Muscle of leg (tissue), 3 donors: ENCODE measurements at regions not wholly inside any gene's neighbourhood (a gene's known extent, or its start where the extent isn't known, plus 50 kb on each side); places are given as distances from the start of the nearest gene placed in this dataset.
"Not testable (repeated sequence)": the region's sequence is repeated elsewhere in the genome, so short reads cannot be mapped to it uniquely, and the experiment has no call there.

Source experiments
- DNase-seq: peaks from one replicate; pipeline ENCODE4 v3.0.0; 2013
- H3K27ac ChIP-seq: one replicate; pipeline ENCODE4 v1.5.1; 2013; ENCODE audit warnings: mild to moderate bottlenecking, low read length, control low read depth
- H3K27me3 ChIP-seq: one replicate; pipeline ENCODE4 v1.6.1; 2013; ENCODE audit warnings: low read length; ENCODE audit not compliant: control insufficient read depth, insufficient read depth
- H3K36me3 ChIP-seq: one replicate; pipeline ENCODE4 v1.6.1; 2013; ENCODE audit warnings: low read length; ENCODE audit not compliant: control insufficient read depth, insufficient read depth
- H3K4me1 ChIP-seq: one replicate; pipeline ENCODE4 v1.6.1; 2013; ENCODE audit warnings: low read length; ENCODE audit not compliant: control insufficient read depth, insufficient read depth
- H3K4me3 ChIP-seq: one replicate; pipeline ENCODE4 v1.5.1; 2013; ENCODE audit warnings: low read length, control low read depth
- H3K9me3 ChIP-seq: replicated peaks from 2 replicates; pipeline ENCODE4 v1.6.1; 2013; ENCODE audit warnings: low read depth, low read length; ENCODE audit not compliant: control insufficient read depth
- WGBS: methylation state at CpG from one replicate; pipeline ENCODE4 v1.1.5; 2013; ENCODE audit warnings: missing lambda C conversion rate; ENCODE audit not compliant: insufficient coverage; 5-methylcytosine and 5-hydroxymethylcytosine counted together

GRCh38 chr6:149136913-149137286 is 180.6 kb upstream of the TAB2 start:
- 80% methylated on average over 1 of the region's 2 CpGs for WGBS
- Histone ChIP-seq H3K9me3 (no peaks in the 10 kb centered on the region), H3K4me3 (no peak overlapping the region), H3K36me3 (no peaks in the 10 kb centered on the region), H3K27me3 (no peaks in the 10 kb centered on the region), H3K27ac (no peak overlapping the region), H3K4me1 (no peaks in the 10 kb centered on the region)
- no peak for DNase-seq

- Histone ChIP-seq H3K27ac (no peak overlapping the region), H3K4me3 (no peak overlapping the region), H3K9me3 (no peaks in the 10 kb centered on the region), H3K36me3 (no peaks in the 10 kb centered on the region), H3K4me1 (no peaks in the 10 kb centered on the region), H3K27me3 (no peaks in the 10 kb centered on the region)
- 100% methylated on average over 1 of the region's 4 CpGs for WGBS
- no peak for DNase-seq
These were observed 179.9 kb upstream of the TAB2 start for GRCh38 chr6:149137594-149137993.

GRCh38 chr6:149138089-149138488 is 179.4 kb upstream of the TAB2 start:
- Histone ChIP-seq H3K9me3 (peaks cover 2% of the 10 kb centered on the region), H3K4me3 (no peak overlapping the region), H3K27ac (no peak overlapping the region), H3K4me1 (no peaks in the 10 kb centered on the region), H3K36me3 (no peaks in the 10 kb centered on the region), H3K27me3 (no peaks in the 10 kb centered on the region)
- DNase-seq = peak; percentile 36
- WGBS = 65% methylated on average over 3 of the region's 10 CpGs

GRCh38 chr6:149138699-149139294 is 178.7 kb upstream of the TAB2 start:
- Histone ChIP-seq H3K27me3 (no peaks in the 10 kb centered on the region), H3K27ac (no peak overlapping the region), H3K4me1 (no peaks in the 10 kb centered on the region), H3K9me3 (peaks cover 2% of the 10 kb centered on the region), H3K36me3 (no peaks in the 10 kb centered on the region), H3K4me3 (no peak overlapping the region)
- 76% methylated on average over 8 of the region's 12 CpGs for WGBS
- no peak for DNase-seq

- H3K4me3 ChIP-seq = no peak overlapping the region
- no peak for DNase-seq
- H3K36me3 ChIP-seq = no peaks in the 10 kb centered on the region
- H3K27ac ChIP-seq = no peak overlapping the region
- H3K27me3 ChIP-seq = no peaks in the 10 kb centered on the region
- peaks cover 2% of the 10 kb centered on the region for H3K9me3 ChIP-seq
- H3K4me1 ChIP-seq = no peaks in the 10 kb centered on the region
These were observed 177.8 kb upstream of the TAB2 start for GRCh38 chr6:149139782-149140136.

GRCh38 chr6:149140137-149140909 is 177.2 kb upstream of the TAB2 start:
- Histone ChIP-seq H3K27ac (no peak overlapping the region), H3K4me3 (no peak overlapping the region), H3K4me1 (no peaks in the 10 kb centered on the region), H3K36me3 (no peaks in the 10 kb centered on the region), H3K9me3 (peaks cover 2% of the 10 kb centered on the region), H3K27me3 (no peaks in the 10 kb centered on the region)
- 58% methylated on average over 8 of the region's 12 CpGs for WGBS
- no peak for DNase-seq

GRCh38 chr6:149140910-149141290 is 176.6 kb upstream of the TAB2 start:
- no peak overlapping the region for H3K27ac ChIP-seq
- H3K27me3 ChIP-seq = no peaks in the 10 kb centered on the region
- H3K4me1 ChIP-seq = no peaks in the 10 kb centered on the region
- DNase-seq = no peak
- WGBS = no CpG with 5 or more reads among the region's 1 CpG
- H3K9me3 ChIP-seq = peaks cover 2% of the 10 kb centered on the region
- H3K4me3 ChIP-seq = no peak overlapping the region
- no peaks in the 10 kb centered on the region for H3K36me3 ChIP-seq

- no peak overlapping the region for H3K4me3 ChIP-seq
- H3K9me3 ChIP-seq = peaks cover 2% of the 10 kb centered on the region
- H3K27ac ChIP-seq = no peak overlapping the region
- no peaks in the 10 kb centered on the region for H3K4me1 ChIP-seq
- no peaks in the 10 kb centered on the region for H3K27me3 ChIP-seq
- H3K36me3 ChIP-seq = no peaks in the 10 kb centered on the region
- DNase-seq = no peak
- WGBS = 86% methylated on average over 1 of the region's 2 CpGs
These were observed 174.5 kb upstream of the TAB2 start for GRCh38 chr6:149142924-149143429.

GRCh38 chr6:149145800-149146199 is 171.7 kb upstream of the TAB2 start:
- not testable (repeated sequence) for DNase-seq, H3K27me3 ChIP-seq, H3K4me1 ChIP-seq, H3K27ac ChIP-seq, H3K4me3 ChIP-seq, H3K36me3 ChIP-seq, H3K9me3 ChIP-seq

- Histone ChIP-seq H3K4me1 (no peaks in the 10 kb centered on the region), H3K9me3 (peaks cover 2% of the 10 kb centered on the region), H3K27ac (no peak overlapping the region), H3K4me3 (no peak overlapping the region), H3K27me3 (no peaks in the 10 kb centered on the region), H3K36me3 (no peaks in the 10 kb centered on the region)
- no peak for DNase-seq
- WGBS = no CpG with 5 or more reads among the region's 3 CpGs
These were observed 170.3 kb upstream of the TAB2 start for GRCh38 chr6:149147195-149147594.
